Mesenchymal stem cell (in vitro differentiated cells and primary cell): ENCODE measurements at regions not wholly inside any gene's neighbourhood (a gene's known extent, or its start where the extent isn't known, plus 50 kb on each side); places are given as distances from the start of the nearest gene placed in this dataset.

Experiments used
- DNase-seq: peaks from one replicate; pipeline ENCODE4 v3.0.0-alpha.2; 2013
- H2AFZ ChIP-seq: one replicate; pipeline ENCODE4 v1.6.1; 2013; ENCODE audit warnings: low read depth, mild to moderate bottlenecking, control low read depth, inconsistent platforms, low read length, moderate library complexity
- H2AK5ac ChIP-seq: 2 replicates; pipeline ENCODE4 v1.6.1; 2013; ENCODE audit warnings: low read length, moderate library complexity, mild to moderate bottlenecking, inconsistent platforms; ENCODE audit not compliant: severe bottlenecking
- H2BK120ac ChIP-seq: one replicate; pipeline ENCODE4 v1.6.1; 2013; ENCODE audit warnings: low read depth, mild to moderate bottlenecking, inconsistent platforms, low read length, moderate library complexity
- H2BK12ac ChIP-seq, 2 experiments: one replicate each; pipeline ENCODE4 v1.6.1; 2013; ENCODE audit warnings: inconsistent platforms in 2 of 2, low read length in 2 of 2, mild to moderate bottlenecking in 2 of 2, moderate library complexity in 2 of 2, control low read depth in 1 of 2
- H2BK15ac ChIP-seq: one replicate; pipeline ENCODE4 v1.6.1; 2013; ENCODE audit warnings: mild to moderate bottlenecking, low read depth, inconsistent platforms; ENCODE audit not compliant: poor library complexity, severe bottlenecking
- H2BK5ac ChIP-seq: 2 replicates; pipeline ENCODE4 v1.6.1; 2013; ENCODE audit warnings: low read depth, mild to moderate bottlenecking, low read length, control low read depth, inconsistent platforms; ENCODE audit not compliant: poor library complexity, severe bottlenecking
- H3K14ac ChIP-seq, 2 experiments: one replicate each; pipeline ENCODE4 v1.6.1; 2013; ENCODE audit warnings: inconsistent platforms in 2 of 2, low read length in 2 of 2, control low read depth in 1 of 2, mild to moderate bottlenecking in 1 of 2, moderate library complexity in 1 of 2
- H3K18ac ChIP-seq, 2 experiments: one replicate each; pipeline ENCODE4 v1.6.1; 2013; ENCODE audit warnings: inconsistent platforms in 2 of 2, low read length in 2 of 2, control low read depth in 1 of 2, low read depth in 1 of 2, mild to moderate bottlenecking in 1 of 2
- H3K23ac ChIP-seq, 2 experiments: one replicate each; pipeline ENCODE4 v1.6.1; 2013; ENCODE audit warnings: inconsistent platforms in 2 of 2, low read length in 2 of 2, mild to moderate bottlenecking in 2 of 2, moderate library complexity in 2 of 2, control low read depth in 1 of 2
- H3K27ac ChIP-seq: 2 replicates; pipeline ENCODE4 v1.5.1; 2013; ENCODE audit warnings: mild to moderate bottlenecking, moderate library complexity, low read length, control low read depth, inconsistent platforms; ENCODE audit not compliant: poor library complexity, severe bottlenecking
- H3K27me3 ChIP-seq, 2 experiments: 2 replicates each; pipeline versions ENCODE4 v1.6.1 to v1.7.0; 2013; ENCODE audit warnings: low read length in 2 of 2, mild to moderate bottlenecking in 2 of 2, moderate library complexity in 2 of 2, control low read depth in 1 of 2, inconsistent platforms in 1 of 2; ENCODE audit not compliant: control insufficient read depth in 1 of 2, insufficient read depth in 1 of 2
- H3K36me3 ChIP-seq, 2 experiments: 2 replicates each; pipeline versions ENCODE4 v1.6.1 to v1.7.0; 2013; ENCODE audit warnings: low read length in 2 of 2, control low read depth in 1 of 2, inconsistent platforms in 1 of 2, low read depth in 1 of 2, mild to moderate bottlenecking in 1 of 2; ENCODE audit not compliant: insufficient read depth in 2 of 2, control insufficient read depth in 1 of 2
- H3K4ac ChIP-seq, 2 experiments: one replicate each; pipeline ENCODE4 v1.6.1; 2013; ENCODE audit warnings: inconsistent platforms in 2 of 2, low read length in 2 of 2, mild to moderate bottlenecking in 2 of 2, moderate library complexity in 2 of 2, control low read depth in 1 of 2, low read depth in 1 of 2
- H3K4me1 ChIP-seq: 2 replicates; pipeline ENCODE4 v1.6.1; 2013; ENCODE audit warnings: low read depth, low read length, control low read depth; ENCODE audit not compliant: control insufficient read depth, insufficient read depth
- H3K4me2 ChIP-seq: 2 replicates; pipeline ENCODE4 v1.6.1; 2013; ENCODE audit warnings: low read length, mild to moderate bottlenecking, inconsistent platforms; ENCODE audit not compliant: poor library complexity, severe bottlenecking
- H3K4me3 ChIP-seq, 2 experiments: 2 replicates each; pipeline versions ENCODE4 v1.5.1 to v1.7.0; 2013; ENCODE audit warnings: low read length in 2 of 2, mild to moderate bottlenecking in 2 of 2, control low read depth in 1 of 2, low read depth in 1 of 2; ENCODE audit not compliant: insufficient read depth in 1 of 2
- H3K79me1 ChIP-seq: replicated peaks from 2 replicates; pipeline ENCODE4 v1.6.1; 2013; ENCODE audit warnings: mild to moderate bottlenecking, control low read depth, low read length, inconsistent platforms; ENCODE audit not compliant: poor library complexity, severe bottlenecking
- H3K9ac ChIP-seq: 2 replicates; pipeline ENCODE4 v1.7.0; 2013; ENCODE audit warnings: mild to moderate bottlenecking, low read length, moderate library complexity
- H3K9me3 ChIP-seq: 2 replicates; pipeline ENCODE4 v1.7.0; 2013; ENCODE audit warnings: mild to moderate bottlenecking, low read length; ENCODE audit not compliant: control insufficient read depth
- H4K8ac ChIP-seq: one replicate; pipeline ENCODE4 v1.6.1; 2013; ENCODE audit warnings: inconsistent platforms, mild to moderate bottlenecking, low read length, moderate library complexity
- H4K91ac ChIP-seq: one replicate; pipeline ENCODE4 v1.6.1; 2013; ENCODE audit warnings: mild to moderate bottlenecking, low read length, inconsistent platforms
- WGBS: methylation state at CpG from one replicate; pipeline ENCODE4 v1.1.7; 2013; ENCODE audit warnings: mixed read lengths; 5-methylcytosine and 5-hydroxymethylcytosine counted together

DNA sequence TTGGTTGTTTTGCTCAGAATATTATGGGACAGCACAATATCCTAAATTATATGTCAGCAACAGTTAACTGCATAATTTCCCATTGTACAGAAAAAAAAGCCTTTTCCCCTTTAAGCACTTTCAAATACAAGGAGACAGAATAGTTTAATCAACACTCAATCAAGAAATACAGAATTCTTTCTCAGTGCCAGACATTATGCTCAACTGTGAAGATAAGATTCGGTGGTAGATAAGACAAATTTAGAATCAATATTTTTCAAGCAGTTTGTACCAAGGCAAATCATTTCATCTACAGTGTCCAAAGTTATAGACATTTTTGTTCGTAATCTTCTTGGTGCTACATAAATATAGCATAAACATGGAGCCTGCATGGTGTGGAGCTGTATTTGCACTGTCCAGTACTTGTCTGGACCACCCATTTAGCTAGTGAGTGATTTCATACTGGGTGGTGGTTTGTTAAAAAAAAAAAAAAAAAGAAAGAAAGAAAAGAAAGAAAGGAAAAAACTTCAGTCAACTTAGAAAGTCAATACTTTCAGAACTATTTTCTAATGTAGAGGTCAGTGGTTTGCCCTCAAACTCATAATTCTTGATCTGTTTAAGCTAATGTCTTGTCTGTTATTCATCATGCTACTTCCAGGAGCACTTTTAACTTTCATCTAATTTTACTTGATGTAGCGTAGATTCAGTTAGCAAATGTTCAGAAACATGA is 522.9 kb downstream of the FAT4 start:
- Histone ChIP-seq H3K14ac (no peak overlapping the region), H3K9ac (no peak overlapping the region), H3K79me1 (no peaks in the 10 kb centered on the region), H2BK15ac (no peak overlapping the region), H2BK120ac (no peak overlapping the region), H2AFZ (no peak overlapping the region), H3K27ac (no peak overlapping the region), H2BK5ac (no peak overlapping the region), H3K4me1 (no peaks in the 10 kb centered on the region), H3K4ac (no peak overlapping the region), H3K4me3 (no peak overlapping the region), H3K23ac (no peak overlapping the region), H3K4me2 (no peak overlapping the region), H3K27me3 (no peaks in the 10 kb centered on the region), H2BK12ac (no peak overlapping the region), H3K36me3 (no peaks in the 10 kb centered on the region), H2AK5ac (no peak overlapping the region), H3K9me3 (no peaks in the 10 kb centered on the region), H4K8ac (no peak overlapping the region), H3K18ac (no peak overlapping the region), H4K91ac (no peak overlapping the region)
- WGBS = 53% methylated on average over 2 of the region's 3 CpGs
- DNase-seq = peak; percentile 85

DNA sequence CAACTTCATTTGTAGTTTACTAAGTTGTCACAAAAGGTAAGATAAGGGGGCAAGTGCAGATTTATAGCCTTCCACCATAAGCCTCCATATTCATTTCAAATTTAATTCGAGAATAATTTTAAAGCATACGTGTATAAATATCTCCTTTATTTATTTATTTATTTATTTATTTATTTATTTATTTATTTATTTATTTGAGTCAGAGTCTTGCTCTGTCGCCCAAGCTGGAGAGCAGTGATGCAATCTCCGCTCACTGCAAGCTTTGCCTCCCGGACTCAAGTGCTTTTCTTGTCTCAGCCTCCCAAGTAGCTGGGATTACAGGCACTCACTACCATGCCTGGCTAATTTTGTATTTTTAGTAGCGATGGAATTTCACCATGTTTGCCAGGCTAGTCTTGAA is 523.4 kb downstream of the FAT4 start:
- Histone ChIP-seq H3K23ac (no peak overlapping the region), H3K27ac (no peak overlapping the region), H3K18ac (peak overlapping the region in 1 of 2 experiments; percentile 52), H2AK5ac (no peak overlapping the region), H3K9ac (no peak overlapping the region), H3K4me3 (no peak overlapping the region), H3K14ac (no peak overlapping the region), H2BK5ac (no peak overlapping the region), H2AFZ (no peak overlapping the region), H4K8ac (no peak overlapping the region), H2BK12ac (peak overlapping the region in 1 of 2 experiments; percentile 63), H3K4me2 (no peak overlapping the region), H4K91ac (no peak overlapping the region), H2BK15ac (no peak overlapping the region), H3K36me3 (no peaks in the 10 kb centered on the region), H3K4me1 (no peaks in the 10 kb centered on the region), H3K4ac (peak overlapping the region in 1 of 2 experiments; percentile 58), H3K9me3 (no peaks in the 10 kb centered on the region), H2BK120ac (no peak overlapping the region), H3K79me1 (no peaks in the 10 kb centered on the region), H3K27me3 (no peaks in the 10 kb centered on the region)
- WGBS = 38% methylated on average over 4 of the region's 6 CpGs
- peak; percentile 75 for DNase-seq

GRCh38 chr4:125838924-125839323 is 524.2 kb downstream of the FAT4 start:
- Histone ChIP-seq H2BK120ac (no peak overlapping the region), H3K27me3 (no peaks in the 10 kb centered on the region), H3K36me3 (no peaks in the 10 kb centered on the region), H3K27ac (no peak overlapping the region), H3K14ac (no peak overlapping the region), H3K79me1 (no peaks in the 10 kb centered on the region), H3K4me1 (no peaks in the 10 kb centered on the region), H2BK12ac (no peak overlapping the region), H2AK5ac (no peak overlapping the region), H2BK5ac (no peak overlapping the region), H3K18ac (no peak overlapping the region), H2BK15ac (no peak overlapping the region), H4K91ac (no peak overlapping the region), H3K9ac (no peak overlapping the region), H3K4me2 (no peak overlapping the region), H3K23ac (no peak overlapping the region), H3K9me3 (no peaks in the 10 kb centered on the region), H2AFZ (no peak overlapping the region), H4K8ac (no peak overlapping the region), H3K4me3 (no peak overlapping the region), H3K4ac (no peak overlapping the region)
- peak; percentile 3 for DNase-seq

- no peak overlapping the region for H3K4ac ChIP-seq
- H3K36me3 ChIP-seq = no peaks in the 10 kb centered on the region
- no peak overlapping the region for H4K8ac ChIP-seq
- H2AFZ ChIP-seq = no peak overlapping the region
- no peak overlapping the region for H2BK5ac ChIP-seq
- no peak overlapping the region for H3K4me2 ChIP-seq
- no peak overlapping the region for H3K27ac ChIP-seq
- no peak overlapping the region for H3K9ac ChIP-seq
- H3K4me1 ChIP-seq = no peaks in the 10 kb centered on the region
- no peaks in the 10 kb centered on the region for H3K9me3 ChIP-seq
- DNase-seq = no peak
- H3K27me3 ChIP-seq = no peaks in the 10 kb centered on the region
- H3K79me1 ChIP-seq = no peaks in the 10 kb centered on the region
- H2BK15ac ChIP-seq = no peak overlapping the region
- no peak overlapping the region for H4K91ac ChIP-seq
- no peak overlapping the region for H3K14ac ChIP-seq
- H2AK5ac ChIP-seq = no peak overlapping the region
- no peak overlapping the region for H3K23ac ChIP-seq
- H2BK12ac ChIP-seq = no peak overlapping the region
- H2BK120ac ChIP-seq = no peak overlapping the region
- H3K4me3 ChIP-seq = no peak overlapping the region
- no peak overlapping the region for H3K18ac ChIP-seq
Measured at GRCh38 chr4:125843947-125844346, 529.2 kb downstream of the FAT4 start.
